ENCODE measurements at regions not wholly inside any gene's neighbourhood (a gene's known extent, or its start where the extent isn't known, plus 50 kb on each side); places are given as distances from the start of the nearest gene placed in this dataset.

DNA sequence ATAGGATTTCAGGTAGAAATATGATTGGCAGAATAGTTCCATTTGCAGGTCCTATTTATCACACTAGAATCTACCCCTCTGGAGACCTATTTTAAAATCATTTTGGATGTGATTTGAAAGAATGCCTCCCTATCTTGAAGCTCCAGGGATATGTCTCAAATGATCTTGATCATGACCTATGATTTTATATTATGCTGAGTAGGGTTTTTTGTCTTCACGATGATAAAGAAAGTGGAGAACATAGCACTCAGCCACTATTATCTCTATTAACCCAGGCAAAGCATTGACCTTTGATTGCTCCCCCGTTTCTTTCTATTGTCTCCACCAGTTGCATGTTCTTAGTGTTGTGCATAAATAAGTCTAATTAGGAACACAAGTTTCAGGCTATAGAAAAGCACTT, 307.9 kb downstream of the BLID start:
- H3K4me3 ChIP-seq (ENCODE audit: low read depth, low read length), result no peak overlapping the region
- DNase-seq (ENCODE audit: low read depth), result no peak
- TF ChIP-seq, protein P1, sequence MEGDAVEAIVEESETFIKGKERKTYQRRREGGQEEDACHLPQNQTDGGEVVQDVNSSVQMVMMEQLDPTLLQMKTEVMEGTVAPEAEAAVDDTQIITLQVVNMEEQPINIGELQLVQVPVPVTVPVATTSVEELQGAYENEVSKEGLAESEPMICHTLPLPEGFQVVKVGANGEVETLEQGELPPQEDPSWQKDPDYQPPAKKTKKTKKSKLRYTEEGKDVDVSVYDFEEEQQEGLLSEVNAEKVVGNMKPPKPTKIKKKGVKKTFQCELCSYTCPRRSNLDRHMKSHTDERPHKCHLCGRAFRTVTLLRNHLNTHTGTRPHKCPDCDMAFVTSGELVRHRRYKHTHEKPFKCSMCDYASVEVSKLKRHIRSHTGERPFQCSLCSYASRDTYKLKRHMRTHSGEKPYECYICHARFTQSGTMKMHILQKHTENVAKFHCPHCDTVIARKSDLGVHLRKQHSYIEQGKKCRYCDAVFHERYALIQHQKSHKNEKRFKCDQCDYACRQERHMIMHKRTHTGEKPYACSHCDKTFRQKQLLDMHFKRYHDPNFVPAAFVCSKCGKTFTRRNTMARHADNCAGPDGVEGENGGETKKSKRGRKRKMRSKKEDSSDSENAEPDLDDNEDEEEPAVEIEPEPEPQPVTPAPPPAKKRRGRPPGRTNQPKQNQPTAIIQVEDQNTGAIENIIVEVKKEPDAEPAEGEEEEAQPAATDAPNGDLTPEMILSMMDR (IDR thresholded peaks at IDR 0.05; ENCODE audit: low read depth, low read length, missing control alignments), result no peak

GRCh38 chr11:121807051-121807450, 309.0 kb downstream of the BLID start:
- H3K4me3 ChIP-seq (ENCODE audit: low read depth, low read length), result no peak overlapping the region

GRCh38 chr11:121802542-121802941, 313.5 kb downstream of the BLID start:
- TF ChIP-seq, protein P1 (IDR thresholded peaks at IDR 0.05; ENCODE audit: low read depth, low read length, missing control alignments), result no peak
- no peak overlapping the region for H3K4me3 ChIP-seq (ENCODE audit: low read depth, low read length)
- DNase-seq (ENCODE audit: low read depth), result no peak

More at GRCh38 chr11:121807051-121807450, 309.0 kb downstream of the BLID start:
- no peak for DNase-seq (ENCODE audit: low read depth)
- TF ChIP-seq, protein P1 (IDR thresholded peaks at IDR 0.05; ENCODE audit: low read depth, low read length, missing control alignments), result no peak

GRCh38 chr11:121801781-121802180, 314.2 kb downstream of the BLID start:
- no peak overlapping the region for H3K4me3 ChIP-seq (ENCODE audit: low read depth, low read length)
- no peak for DNase-seq (ENCODE audit: low read depth)
- TF ChIP-seq, protein P1 (IDR thresholded peaks at IDR 0.05; ENCODE audit: low read depth, low read length, missing control alignments), result no peak

GRCh38 chr11:121801394-121801748, 314.6 kb downstream of the BLID start:
- TF ChIP-seq, protein P1 (IDR thresholded peaks at IDR 0.05; ENCODE audit: low read depth, low read length, missing control alignments), result no peak
- H3K4me3 ChIP-seq (ENCODE audit: low read depth, low read length), result no peak overlapping the region
- DNase-seq (ENCODE audit: low read depth), result no peak

DNA sequence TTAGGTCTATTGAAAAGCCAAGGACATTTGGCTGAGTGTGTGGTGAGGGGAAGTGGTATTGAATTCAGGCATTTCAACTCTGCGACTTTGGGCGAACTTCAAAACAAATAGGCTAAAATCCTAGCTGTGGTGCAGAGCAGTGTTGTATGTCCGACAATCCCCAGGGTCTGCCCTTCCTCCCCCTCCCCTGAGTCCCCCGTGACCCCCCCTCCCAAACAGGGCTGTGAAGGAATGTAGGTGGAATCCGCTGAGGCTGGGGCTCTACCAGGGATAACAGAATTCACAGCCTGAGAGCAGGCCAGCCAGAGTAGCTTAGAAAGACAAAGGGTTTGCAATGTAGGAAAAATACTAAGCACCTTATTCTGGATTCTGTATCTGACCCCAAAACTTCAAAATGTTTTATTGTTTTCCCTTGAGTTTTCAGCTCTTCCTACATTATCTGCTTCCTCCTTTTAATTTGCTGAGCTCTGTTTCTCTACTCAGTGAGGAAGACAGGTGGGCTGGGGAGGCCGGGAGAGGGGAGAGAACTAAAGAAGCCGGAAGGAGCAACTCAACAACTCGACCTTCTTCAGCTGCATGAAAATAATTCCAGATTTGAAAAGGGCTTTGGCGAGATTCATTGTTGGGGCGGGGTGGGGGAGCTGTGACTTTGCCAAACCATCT, 315.2 kb downstream of the BLID start:
- no peak overlapping the region for H3K4me3 ChIP-seq (ENCODE audit: low read depth, low read length)
- TF ChIP-seq, protein P1 (IDR thresholded peaks at IDR 0.05; ENCODE audit: low read depth, low read length, missing control alignments), result no peak
- DNase-seq (ENCODE audit: low read depth), result no peak

DNA sequence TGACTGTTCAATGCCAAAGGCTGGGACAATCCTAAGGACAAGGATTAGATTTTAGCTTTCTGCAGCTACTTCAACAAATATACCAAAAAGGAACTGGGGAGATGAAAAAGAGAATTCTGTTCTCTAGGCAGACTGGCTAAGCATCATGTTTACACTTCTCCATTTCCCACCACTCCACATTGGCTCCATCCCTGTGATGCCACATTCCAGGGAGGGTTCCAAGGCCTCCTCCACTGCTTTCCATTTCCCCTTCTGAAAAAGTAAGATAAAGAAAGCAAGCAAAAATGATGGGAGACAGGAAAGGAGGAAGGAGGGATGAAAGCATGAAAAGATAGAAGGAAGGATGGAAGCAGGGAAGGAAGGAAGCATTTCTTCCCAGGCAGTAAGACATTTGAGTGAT, 315.8 kb downstream of the BLID start:
- TF ChIP-seq, protein P1 (IDR thresholded peaks at IDR 0.05; ENCODE audit: low read depth, low read length, missing control alignments), result no peak
- no peak overlapping the region for H3K4me3 ChIP-seq (ENCODE audit: low read depth, low read length)
- no peak for DNase-seq (ENCODE audit: low read depth)

Data from GM12864 (cell line).